ENCODE measurements at regions not wholly inside any gene's neighbourhood (a gene's known extent, or its start where the extent isn't known, plus 50 kb on each side); places are given as distances from the start of the nearest gene placed in this dataset.

DNA sequence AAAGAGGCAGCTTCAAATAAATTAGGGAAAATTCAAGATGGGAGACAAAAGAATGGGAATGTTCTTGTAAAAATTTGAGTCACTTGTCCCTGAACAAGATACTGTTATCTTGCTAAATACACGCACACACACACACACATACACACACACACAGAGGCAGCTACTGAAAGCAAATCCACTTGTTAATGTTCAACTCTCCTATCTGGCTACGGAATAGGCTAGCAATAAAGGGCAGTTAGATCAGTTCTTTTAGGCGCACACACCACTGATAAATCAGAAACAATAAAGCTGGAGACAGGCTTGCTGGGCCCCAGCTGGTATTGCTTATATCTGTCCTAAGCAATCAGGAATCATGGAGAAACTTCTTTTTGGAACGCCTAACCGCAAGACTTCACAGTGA lies 461.6 kb downstream of the BCL11A start:
- DNase-seq = no peak

DNA sequence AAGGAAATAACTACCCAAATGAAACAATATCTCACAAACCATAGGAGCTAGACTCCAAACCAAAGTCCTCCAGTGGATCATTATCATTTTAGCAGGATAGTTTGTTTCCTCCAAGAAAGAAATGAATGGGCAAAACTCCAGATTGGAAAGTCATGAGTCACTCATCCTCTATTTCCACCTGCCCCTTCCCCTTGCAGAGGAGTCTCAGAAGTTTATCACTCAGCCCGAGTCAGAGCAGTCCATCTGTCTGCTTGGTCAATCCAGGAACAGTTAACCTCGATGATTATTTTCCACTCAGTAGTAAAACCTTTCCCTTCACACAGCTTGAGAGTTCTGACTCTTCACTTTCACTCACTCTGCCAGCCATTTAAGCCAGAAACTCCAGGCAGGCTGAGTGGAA lies 462.2 kb downstream of the BCL11A start:
- DNase-seq = no peak

DNA sequence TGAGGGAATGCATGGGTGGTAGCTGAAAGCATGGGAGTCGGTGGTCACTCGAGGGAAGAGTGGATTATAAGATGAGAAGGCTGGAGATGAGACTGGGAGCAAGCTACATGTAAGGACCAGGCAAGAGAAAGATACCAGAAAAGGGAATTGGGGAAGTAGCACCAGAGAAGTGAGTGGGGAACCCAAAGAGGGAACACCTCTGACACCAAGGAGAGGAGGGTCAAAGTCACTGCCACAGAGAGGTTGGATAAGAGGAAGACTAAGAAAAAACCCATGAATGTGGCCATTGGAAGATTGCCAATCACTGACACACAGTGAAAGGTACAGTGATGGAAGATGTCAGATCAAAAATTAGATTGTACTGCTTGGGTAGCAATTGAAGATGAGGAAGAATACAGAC lies 473.9 kb downstream of the BCL11A start:
- no peak for DNase-seq

DNA sequence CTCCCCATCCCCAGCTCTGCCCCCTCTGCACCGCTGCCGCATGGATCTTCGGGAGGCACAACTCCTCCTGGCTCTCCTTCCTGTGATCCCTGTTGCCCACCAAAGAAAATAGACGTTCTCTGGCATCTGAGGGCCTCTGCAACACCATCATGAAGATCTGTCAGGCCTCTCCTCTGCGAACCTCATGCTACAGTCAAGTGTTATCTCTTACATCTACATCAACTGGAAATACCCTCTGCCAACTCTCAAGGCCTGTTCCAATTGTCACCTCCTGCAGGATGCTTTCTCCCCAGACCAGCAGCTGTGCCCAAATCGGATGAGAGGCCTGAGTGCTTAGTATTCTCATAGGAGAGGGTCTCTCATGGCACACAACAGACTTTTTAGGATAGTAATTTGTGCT lies 478.4 kb downstream of the BCL11A start:
- no peak for DNase-seq

GRCh38 chr2:60073201-60073600 lies 480.3 kb downstream of the BCL11A start:
- DNase-seq = no peak

DNA sequence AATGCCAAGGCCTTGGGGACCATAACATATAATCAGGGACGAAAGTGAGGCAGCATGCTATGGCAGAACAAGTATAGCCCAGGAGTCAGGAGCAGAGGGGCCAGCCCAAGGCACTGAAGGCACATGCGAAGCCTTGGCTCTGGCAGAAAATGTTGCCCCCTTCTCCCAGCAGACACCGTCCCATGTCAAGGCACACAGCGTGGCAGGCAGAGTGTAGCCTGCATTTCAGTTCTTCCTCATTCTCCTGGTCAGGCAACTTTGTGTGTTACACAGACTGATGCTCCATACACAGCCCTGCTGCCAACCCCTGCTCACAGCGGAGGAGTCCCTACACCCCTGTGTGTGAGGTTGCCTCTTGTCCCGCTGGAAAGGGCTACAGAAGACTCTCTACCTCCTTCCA lies 480.8 kb downstream of the BCL11A start:
- no peak for DNase-seq

- no peak for DNase-seq
Measured at GRCh38 chr2:60071490-60071831, 482.0 kb downstream of the BCL11A start.

DNA sequence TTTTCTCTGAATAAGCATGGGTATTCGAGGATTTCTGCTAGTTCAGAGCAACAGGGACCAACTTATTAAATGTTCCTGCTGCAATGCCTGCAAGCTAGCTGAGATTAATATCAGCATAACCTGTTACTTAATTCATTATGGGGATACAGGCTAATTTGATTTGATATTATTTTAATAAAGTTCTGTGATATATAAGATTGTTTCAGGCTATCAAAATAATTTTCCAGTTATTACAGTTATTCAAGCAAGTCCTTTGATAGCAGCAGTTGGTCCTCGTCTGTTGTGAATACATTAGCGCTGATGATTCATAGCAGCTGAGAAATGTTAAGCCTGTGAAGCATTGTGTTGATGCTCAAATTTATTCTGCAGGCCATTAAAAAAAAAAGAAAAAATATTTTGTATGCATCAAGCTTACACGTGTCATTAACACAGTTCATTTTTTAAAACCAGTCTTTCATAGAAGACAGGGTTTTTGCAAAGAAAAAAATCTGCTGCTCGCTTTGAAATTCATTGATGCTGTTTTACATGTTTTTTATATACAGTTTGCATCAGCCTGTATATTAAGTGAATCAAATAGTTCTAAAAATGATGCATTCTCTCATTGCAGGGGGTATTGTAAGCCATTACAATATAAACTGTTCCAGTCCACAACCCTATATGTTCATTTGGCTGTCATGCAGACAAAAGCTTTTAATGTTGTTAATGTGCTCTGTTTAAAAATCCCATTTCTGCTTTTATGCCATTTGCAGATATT lies 482.5 kb downstream of the BCL11A start:
- DNase-seq = no peak

- DNase-seq = no peak
Measured at GRCh38 chr2:60070196-60070595, 483.3 kb downstream of the BCL11A start.

DNA sequence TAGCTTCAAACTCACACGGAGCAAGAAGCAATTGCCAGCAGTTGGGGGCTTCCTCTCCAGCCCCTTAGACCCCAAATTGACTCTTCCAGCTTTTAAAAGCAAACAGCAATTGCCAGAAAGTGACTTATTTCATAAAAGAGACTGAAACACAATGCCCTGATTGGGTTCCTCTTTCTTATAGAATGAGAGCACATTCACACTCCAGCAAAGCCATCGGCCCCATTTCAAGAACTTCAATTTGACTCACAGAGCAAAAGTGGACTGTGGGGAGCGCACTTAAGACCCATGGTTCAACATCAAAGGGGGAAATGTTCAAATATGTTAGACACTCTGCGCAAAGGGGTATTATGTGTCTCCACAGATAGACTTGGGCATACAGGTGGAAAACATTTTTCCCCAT lies 484.7 kb downstream of the BCL11A start:
- no peak for DNase-seq

- DNase-seq = no peak
Measured at GRCh38 chr2:60067006-60067405, 486.4 kb downstream of the BCL11A start.

- DNase-seq = no peak
Measured at GRCh38 chr2:60066096-60066839, 487.2 kb downstream of the BCL11A start.

GRCh38 chr2:60064687-60065389 lies 488.6 kb downstream of the BCL11A start:
- no peak for DNase-seq

GRCh38 chr2:60058781-60059180 lies 494.7 kb downstream of the BCL11A start:
- DNase-seq = no peak

DNA sequence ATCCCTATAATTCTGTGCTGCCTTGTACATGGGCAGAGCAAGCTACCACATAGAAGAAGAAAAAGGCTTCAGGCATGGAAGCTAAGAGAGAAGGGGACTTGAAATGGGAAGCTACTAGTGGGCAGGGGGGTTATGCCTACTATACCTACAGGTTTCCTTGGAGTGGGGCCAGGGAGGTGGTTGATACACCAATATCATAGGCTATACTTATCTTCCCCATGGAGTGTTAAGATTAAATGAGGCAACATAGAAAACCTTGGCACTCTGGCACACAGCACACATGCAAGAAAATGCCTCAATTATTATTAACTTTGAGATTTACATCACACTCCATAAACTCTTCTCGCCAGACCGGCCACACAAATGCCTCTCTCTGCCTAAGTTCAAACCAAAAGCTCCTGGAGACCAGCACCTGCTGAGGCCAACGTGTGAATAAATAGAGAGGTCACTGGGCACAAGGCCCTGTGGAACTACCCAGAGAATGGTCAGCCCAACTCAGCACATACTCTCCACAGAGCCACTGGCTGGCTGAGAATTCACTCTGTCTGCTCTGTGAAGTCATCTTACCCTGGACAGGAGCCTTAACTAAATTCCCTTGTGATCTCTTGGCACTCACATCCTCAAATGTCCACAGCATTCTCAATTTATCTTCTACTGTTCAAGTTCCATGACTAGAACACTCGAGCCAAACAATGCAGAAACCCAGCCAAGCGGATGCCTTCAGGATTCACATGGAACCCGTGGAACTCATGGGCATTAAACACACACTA lies 498.7 kb downstream of the BCL11A start:
- no peak for DNase-seq

- DNase-seq = no peak
Measured at GRCh38 chr2:60053791-60054190, 499.7 kb downstream of the BCL11A start.

DNA sequence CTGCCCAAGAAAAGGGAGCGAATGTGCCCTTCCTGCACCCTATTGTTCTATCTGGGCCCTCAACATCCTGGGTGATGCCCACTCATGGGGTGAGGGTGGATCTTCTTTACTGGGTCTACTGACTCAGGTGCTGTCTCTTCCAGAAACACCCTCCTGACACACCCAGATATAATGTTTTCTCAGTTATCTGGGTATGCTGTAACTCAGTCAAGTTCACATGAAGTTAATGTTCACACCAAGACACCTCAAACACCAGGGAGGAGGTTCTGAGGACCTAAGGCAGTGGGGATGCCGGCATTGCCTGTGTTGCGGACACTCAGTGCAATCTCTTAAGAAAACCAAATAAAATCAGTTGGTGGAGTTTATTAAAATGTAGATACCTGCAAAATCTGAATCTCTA lies 500.9 kb downstream of the BCL11A start:
- no peak for DNase-seq

DNA sequence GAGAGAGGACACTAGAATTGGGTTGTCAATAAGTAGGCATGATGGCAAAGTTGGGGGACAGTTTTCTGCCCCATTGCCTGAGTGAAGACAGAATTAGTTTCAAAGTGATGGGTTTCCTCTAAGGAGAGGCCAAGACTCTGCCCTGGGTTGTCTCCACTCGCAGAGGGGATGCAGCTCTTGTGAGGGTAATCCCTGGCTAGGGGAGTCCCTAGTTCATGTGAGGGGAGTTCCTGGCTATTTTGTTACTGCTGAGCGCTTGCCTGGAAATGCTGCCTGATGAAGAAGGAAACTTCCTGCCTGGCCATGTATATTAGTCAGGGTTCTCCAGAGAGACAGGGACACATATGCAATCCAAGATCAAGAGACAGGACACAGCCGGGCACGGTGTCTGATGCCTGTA lies 501.5 kb downstream of the BCL11A start:
- no peak for DNase-seq

DNA sequence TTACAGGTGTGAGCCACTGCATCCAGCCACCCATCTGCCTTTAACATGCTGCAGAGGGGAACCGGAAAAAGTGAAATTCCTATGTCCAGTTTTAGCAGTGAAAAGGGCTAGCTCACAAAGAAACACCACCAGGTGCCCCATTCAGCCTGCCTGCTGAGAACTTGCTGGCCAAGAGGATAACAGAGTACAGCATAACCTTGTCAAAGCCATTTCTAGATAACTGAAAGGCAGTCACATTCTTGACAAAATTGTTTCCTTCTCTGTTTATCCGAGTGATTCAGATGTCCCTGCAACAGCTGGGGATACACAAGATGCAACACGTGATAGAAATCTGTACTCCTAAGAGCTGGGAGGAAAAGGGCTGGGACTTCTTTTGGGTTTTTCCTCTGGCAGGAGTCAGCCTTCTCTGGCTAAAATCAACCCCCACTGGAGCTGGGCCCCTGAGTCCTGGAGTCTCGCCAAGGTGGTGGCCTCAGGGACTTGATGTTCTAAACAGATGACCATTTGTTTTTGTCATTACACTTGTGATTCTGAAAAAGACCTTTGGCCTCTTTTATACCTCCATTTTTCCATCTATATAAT lies 505.4 kb downstream of the BCL11A start:
- DNase-seq = no peak

- no peak for DNase-seq
Measured at GRCh38 chr2:60047347-60047746, 506.1 kb downstream of the BCL11A start.

- no peak for DNase-seq
Measured at GRCh38 chr2:60046529-60046928, 506.9 kb downstream of the BCL11A start.

DNA sequence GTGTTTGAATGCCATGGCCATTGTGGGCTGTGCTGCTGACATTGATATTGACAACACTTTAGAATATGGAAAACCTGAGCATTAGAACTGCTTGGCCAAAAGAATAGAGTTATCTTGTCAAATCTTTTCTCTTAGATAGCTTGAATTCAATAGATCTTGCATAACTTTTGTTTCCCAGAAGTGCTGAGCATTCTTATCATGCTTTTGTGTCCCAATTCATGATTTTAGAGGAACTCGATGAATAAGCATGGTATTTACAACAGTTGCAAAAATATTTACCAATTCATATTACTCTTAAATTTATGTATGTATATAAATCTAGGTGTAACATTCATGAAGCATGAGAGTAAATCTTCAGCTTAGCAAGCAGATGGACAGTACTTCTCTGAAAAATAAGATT lies 508.0 kb downstream of the BCL11A start:
- DNase-seq = no peak

DNA sequence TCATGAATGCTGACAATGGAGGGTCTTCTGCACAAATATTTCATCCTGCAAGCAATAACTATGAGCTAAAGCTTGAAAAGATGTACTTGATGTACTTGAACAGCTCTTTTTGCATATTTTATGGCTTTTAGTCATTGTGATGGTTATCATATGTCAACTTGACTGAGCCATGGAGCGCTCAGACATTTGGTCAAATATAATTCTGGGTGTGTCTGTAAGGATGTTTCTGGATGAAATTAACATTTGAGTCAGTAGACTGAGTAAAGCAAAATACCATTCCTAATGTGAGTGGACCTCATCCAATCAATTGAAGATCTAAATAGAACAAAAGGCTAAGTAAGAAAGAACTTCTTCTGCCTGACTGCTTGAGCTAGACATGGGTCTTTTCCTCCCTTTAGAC lies 509.0 kb downstream of the BCL11A start:
- no peak for DNase-seq

All from T-helper 2 cell (primary cell).